HG03571 (cell line): ENCODE measurements at regions not wholly inside any gene's neighbourhood (a gene's known extent, or its start where the extent isn't known, plus 50 kb on each side); places are given as distances from the start of the nearest gene placed in this dataset.

ENCODE experiments used
- ATAC-seq: cut with Tn5 transposase; IDR thresholded peaks from one replicate; pipeline ENCODE4 v1.9.1; 2021; ENCODE audit not compliant: unreplicated experiment

GRCh38 chr5:112616812-112617547 is 120.7 kb upstream of the APC start:
- ATAC-seq, result no peak

- ATAC-seq, result no peak
Measured at GRCh38 chr5:112625246-112625645, 112.4 kb upstream of the APC start.

- ATAC-seq, result no peak
Measured at GRCh38 chr5:112625689-112626438, 111.8 kb upstream of the APC start.

GRCh38 chr5:112626715-112627114 is 111.0 kb upstream of the APC start:
- ATAC-seq, result no peak

GRCh38 chr5:112628214-112628980 is 109.3 kb upstream of the APC start:
- no peak for ATAC-seq

- no peak for ATAC-seq
Measured at GRCh38 chr5:112630246-112631009, 107.3 kb upstream of the APC start.

GRCh38 chr5:112634166-112634565 is 103.5 kb upstream of the APC start:
- ATAC-seq, result no peak

GRCh38 chr5:112634796-112635195 is 102.9 kb upstream of the APC start:
- no peak for ATAC-seq

- no peak for ATAC-seq
Measured at GRCh38 chr5:112635276-112635675, 102.4 kb upstream of the APC start.

GRCh38 chr5:112635771-112636731 is 101.6 kb upstream of the APC start:
- ATAC-seq, result no peak

GRCh38 chr5:112636751-112637150 is 100.9 kb upstream of the APC start:
- ATAC-seq, result no peak

GRCh38 chr5:112637343-112637742 is 100.3 kb upstream of the APC start:
- ATAC-seq, result no peak

- no peak for ATAC-seq
Measured at GRCh38 chr5:112640546-112640945, 97.1 kb upstream of the APC start.

- no peak for ATAC-seq
Measured at GRCh38 chr5:112641515-112642110, 96.1 kb upstream of the APC start.

- no peak for ATAC-seq
Measured at GRCh38 chr5:112642885-112643284, 94.8 kb upstream of the APC start.

- ATAC-seq, result no peak
Measured at GRCh38 chr5:112643339-112643971, 94.2 kb upstream of the APC start.

- ATAC-seq, result no peak
Measured at GRCh38 chr5:112646139-112646936, 91.3 kb upstream of the APC start.

- no peak for ATAC-seq
Measured at GRCh38 chr5:112647428-112647827, 90.3 kb upstream of the APC start.
